ENCODE measurements at regions not wholly inside any gene's neighbourhood (a gene's known extent, or its start where the extent isn't known, plus 50 kb on each side); places are given as distances from the start of the nearest gene placed in this dataset.

GRCh38 chr2:18440141-18440661, 120.3 kb downstream of the RDH14 start:
- TF ChIP-seq POLR2A (IDR thresholded peaks at IDR 0.05) (no peak), POLR2AphosphoS5 (IDR thresholded peaks at IDR 0.05) (no peak)
- TF ChIP-seq, protein P1, sequence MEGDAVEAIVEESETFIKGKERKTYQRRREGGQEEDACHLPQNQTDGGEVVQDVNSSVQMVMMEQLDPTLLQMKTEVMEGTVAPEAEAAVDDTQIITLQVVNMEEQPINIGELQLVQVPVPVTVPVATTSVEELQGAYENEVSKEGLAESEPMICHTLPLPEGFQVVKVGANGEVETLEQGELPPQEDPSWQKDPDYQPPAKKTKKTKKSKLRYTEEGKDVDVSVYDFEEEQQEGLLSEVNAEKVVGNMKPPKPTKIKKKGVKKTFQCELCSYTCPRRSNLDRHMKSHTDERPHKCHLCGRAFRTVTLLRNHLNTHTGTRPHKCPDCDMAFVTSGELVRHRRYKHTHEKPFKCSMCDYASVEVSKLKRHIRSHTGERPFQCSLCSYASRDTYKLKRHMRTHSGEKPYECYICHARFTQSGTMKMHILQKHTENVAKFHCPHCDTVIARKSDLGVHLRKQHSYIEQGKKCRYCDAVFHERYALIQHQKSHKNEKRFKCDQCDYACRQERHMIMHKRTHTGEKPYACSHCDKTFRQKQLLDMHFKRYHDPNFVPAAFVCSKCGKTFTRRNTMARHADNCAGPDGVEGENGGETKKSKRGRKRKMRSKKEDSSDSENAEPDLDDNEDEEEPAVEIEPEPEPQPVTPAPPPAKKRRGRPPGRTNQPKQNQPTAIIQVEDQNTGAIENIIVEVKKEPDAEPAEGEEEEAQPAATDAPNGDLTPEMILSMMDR (IDR thresholded peaks at IDR 0.05 in 8 of 11, conservative IDR thresholded peaks at IDR 0.05 in 3 of 11), result no peak

Data from spleen (tissue), 7 donors.